Smooth muscle cell (in vitro differentiated cells): ENCODE measurements at regions not wholly inside any gene's neighbourhood (a gene's known extent, or its start where the extent isn't known, plus 50 kb on each side); places are given as distances from the start of the nearest gene placed in this dataset.

ENCODE experiments used
- DNase-seq: peaks from one replicate; lab custom pipeline; 2025; ENCODE audit not compliant: unreplicated experiment; lab: John Stamatoyannopoulos, UW
- H2AFZ ChIP-seq: fragments of 200-600 bp; sonication (generic); 2 replicates; pipeline ENCODE4 v1.6.0; 2016; ENCODE audit warnings: antibody characterized with exemption, low read depth, mild to moderate bottlenecking
- H3F3A ChIP-seq: fragments of 200-600 bp; sonication (generic); 2 replicates; pipeline ENCODE4 v1.6.0; 2017; ENCODE audit warnings: antibody characterized with exemption, low read depth
- H3K27ac ChIP-seq: fragments of 200-600 bp; sonication (generic); 2 replicates; pipeline ENCODE4 v1.5.1; 2016; ENCODE audit warnings: low read depth, mild to moderate bottlenecking
- H3K27me3 ChIP-seq: fragments of 200-600 bp; sonication (generic); 2 replicates; pipeline ENCODE4 v1.6.1; 2016; ENCODE audit warnings: low read depth, mild to moderate bottlenecking
- H3K36me3 ChIP-seq: fragments of 200-600 bp; sonication (generic); 2 replicates; pipeline ENCODE4 v1.5.1; 2016; ENCODE audit warnings: low read depth
- H3K4me1 ChIP-seq: fragments of 200-600 bp; sonication (generic); 2 replicates; pipeline ENCODE4 v1.5.1; 2016; ENCODE audit warnings: low read depth
- H3K4me2 ChIP-seq: fragments of 200-600 bp; sonication (generic); 2 replicates; pipeline ENCODE4 v1.6.0; 2016; ENCODE audit warnings: mild to moderate bottlenecking
- H3K4me3 ChIP-seq: fragments of 200-600 bp; sonication (generic); 2 replicates; pipeline ENCODE4 v1.5.1; 2016; ENCODE audit warnings: mild to moderate bottlenecking
- H3K79me2 ChIP-seq: fragments of 200-600 bp; sonication (generic); 2 replicates; pipeline ENCODE4 v1.6.0; 2016; ENCODE audit warnings: low read depth, mild to moderate bottlenecking
- H3K9ac ChIP-seq: fragments of 200-600 bp; sonication (generic); 2 replicates; pipeline ENCODE4 v1.6.0; 2016; ENCODE audit warnings: low read depth
- H3K9me3 ChIP-seq: fragments of 200-600 bp; sonication (generic); replicated peaks from 2 replicates; pipeline ENCODE4 v1.5.1; 2016; ENCODE audit warnings: low read depth
- H4K20me1 ChIP-seq: fragments of 200-600 bp; sonication (generic); 2 replicates; pipeline ENCODE4 v1.6.0; 2016; ENCODE audit warnings: low read depth
- WGBS: methylation state at CpG from one replicate; pipeline ENCODE4 v1.1.7; 2016; ENCODE audit warnings: low lambda C conversion rate; 5-methylcytosine and 5-hydroxymethylcytosine counted together
- TF ChIP-seq, protein P1 (sequence below): fragments of 200-600 bp; sonication (generic); IDR thresholded peaks from 2 replicates; pipeline ENCODE4 v1.5.1; 2017; ENCODE audit warnings: borderline replicate concordance, mild to moderate bottlenecking, antibody characterized with exemption; ENCODE audit not compliant: insufficient read depth, poor library complexity, severe bottlenecking

DNA sequence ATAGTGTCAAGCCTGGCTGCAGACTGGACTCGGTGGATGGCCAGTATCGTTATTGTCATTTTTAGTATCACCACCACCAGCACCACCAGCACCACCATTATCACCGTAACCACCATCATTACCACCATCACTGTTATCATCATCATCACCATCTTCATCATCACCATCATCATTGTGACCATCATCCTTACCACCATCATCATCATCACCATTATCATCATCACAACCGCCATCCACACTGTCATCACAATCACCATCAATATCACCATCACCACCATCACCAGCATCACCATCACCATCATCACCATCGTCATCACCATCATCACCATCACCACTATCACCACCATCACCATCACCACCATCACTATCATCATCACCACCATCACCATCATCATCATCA is 65.6 kb downstream of the FOXL3 start:
- Histone ChIP-seq H2AFZ (no peak overlapping the region), H3K4me3 (no peak overlapping the region), H3K4me1 (no peaks in the 10 kb centered on the region), H3F3A (no peaks in the 10 kb centered on the region), H3K9ac (no peak overlapping the region), H3K4me2 (no peak overlapping the region), H3K27ac (no peak overlapping the region), H3K9me3 (no peaks in the 10 kb centered on the region), H4K20me1 (no peaks in the 10 kb centered on the region), H3K79me2 (no peaks in the 10 kb centered on the region), H3K27me3 (no peaks in the 10 kb centered on the region), H3K36me3 (no peaks in the 10 kb centered on the region)
- WGBS, result 97% methylated on average over 5 of the region's 5 CpGs
- no peak for DNase-seq
- TF ChIP-seq, protein P1, sequence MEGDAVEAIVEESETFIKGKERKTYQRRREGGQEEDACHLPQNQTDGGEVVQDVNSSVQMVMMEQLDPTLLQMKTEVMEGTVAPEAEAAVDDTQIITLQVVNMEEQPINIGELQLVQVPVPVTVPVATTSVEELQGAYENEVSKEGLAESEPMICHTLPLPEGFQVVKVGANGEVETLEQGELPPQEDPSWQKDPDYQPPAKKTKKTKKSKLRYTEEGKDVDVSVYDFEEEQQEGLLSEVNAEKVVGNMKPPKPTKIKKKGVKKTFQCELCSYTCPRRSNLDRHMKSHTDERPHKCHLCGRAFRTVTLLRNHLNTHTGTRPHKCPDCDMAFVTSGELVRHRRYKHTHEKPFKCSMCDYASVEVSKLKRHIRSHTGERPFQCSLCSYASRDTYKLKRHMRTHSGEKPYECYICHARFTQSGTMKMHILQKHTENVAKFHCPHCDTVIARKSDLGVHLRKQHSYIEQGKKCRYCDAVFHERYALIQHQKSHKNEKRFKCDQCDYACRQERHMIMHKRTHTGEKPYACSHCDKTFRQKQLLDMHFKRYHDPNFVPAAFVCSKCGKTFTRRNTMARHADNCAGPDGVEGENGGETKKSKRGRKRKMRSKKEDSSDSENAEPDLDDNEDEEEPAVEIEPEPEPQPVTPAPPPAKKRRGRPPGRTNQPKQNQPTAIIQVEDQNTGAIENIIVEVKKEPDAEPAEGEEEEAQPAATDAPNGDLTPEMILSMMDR, result no peak

DNA sequence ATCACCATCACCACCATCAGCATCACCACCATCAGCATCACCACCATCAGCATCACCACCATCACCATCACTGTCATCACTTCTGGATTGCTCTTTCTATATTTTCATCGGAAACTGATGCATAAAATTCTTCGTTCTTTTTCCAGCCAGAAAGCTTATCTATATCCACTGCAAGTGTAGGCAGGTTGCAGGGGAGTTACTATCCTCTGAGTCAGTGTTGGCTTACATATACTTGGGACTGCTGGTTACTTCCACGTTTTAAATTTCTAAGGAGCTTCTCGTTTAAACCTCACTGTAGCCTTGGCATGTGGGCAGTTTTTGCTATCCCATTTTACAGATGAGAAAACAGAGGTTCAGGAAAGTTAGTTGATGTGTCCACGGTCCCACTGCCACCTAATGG is 66.1 kb downstream of the FOXL3 start:
- Histone ChIP-seq H3K79me2 (no peaks in the 10 kb centered on the region), H3K4me3 (no peak overlapping the region)
- 67% methylated on average over 5 of the region's 5 CpGs for whole genome bisulfite sequencing

DNA sequence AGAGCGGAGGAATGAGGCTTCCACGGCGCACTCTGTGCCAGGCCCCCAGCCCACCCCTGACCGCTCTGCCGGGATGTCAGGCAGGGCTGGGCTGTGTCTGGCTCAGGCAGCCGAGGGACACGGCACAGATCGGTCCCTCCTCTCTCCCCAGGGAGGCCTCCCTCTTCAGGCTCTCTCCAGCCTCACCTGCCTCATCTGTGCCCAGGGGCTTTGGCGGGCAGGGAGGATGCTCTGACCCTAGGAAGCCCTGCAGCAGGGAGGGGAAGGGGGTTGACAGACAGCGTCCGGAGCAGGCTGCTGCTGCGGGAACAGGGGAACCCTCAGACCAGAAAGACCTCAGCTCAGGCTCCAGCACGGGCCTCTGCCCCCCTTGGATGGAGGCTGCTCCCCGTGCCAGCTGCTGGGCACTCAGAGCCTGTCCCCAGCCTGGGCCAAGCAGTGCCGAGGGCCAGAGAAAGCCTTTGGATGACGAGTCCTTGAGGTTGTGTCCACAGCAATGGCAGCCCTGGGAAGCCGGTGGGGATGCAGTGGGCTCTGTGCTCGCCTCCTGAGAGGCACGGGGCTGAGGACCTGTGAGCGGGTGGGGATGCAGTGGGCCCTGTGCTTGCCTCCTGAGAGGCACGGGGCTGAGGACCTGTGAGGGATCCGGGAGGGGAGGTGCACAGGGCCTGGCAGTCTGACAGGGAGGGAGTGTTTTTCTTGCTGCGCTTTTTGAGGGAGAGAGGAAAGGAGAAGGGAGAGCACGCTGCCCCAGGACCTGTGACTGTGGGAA is 66.9 kb downstream of the FOXL3 start:
- Histone ChIP-seq H3K4me1 (no peaks in the 10 kb centered on the region), H3K36me3 (no peaks in the 10 kb centered on the region), H3F3A (no peaks in the 10 kb centered on the region), H3K27me3 (no peaks in the 10 kb centered on the region), H2AFZ (no peak overlapping the region), H3K4me3 (no peak overlapping the region), H3K9ac (no peak overlapping the region), H3K27ac (no peak overlapping the region), H3K9me3 (no peaks in the 10 kb centered on the region), H3K79me2 (no peaks in the 10 kb centered on the region), H4K20me1 (no peaks in the 10 kb centered on the region), H3K4me2 (no peak overlapping the region)
- WGBS, result 82% methylated on average over 24 of the region's 24 CpGs
- TF ChIP-seq, protein P1, result no peak
- no peak for DNase-seq

More for the DNA sequence above, 66.1 kb downstream of the FOXL3 start:
- Histone ChIP-seq H3K36me3 (no peaks in the 10 kb centered on the region), H4K20me1 (no peaks in the 10 kb centered on the region), H3K9ac (no peak overlapping the region), H3K4me1 (no peaks in the 10 kb centered on the region), H3K9me3 (no peaks in the 10 kb centered on the region), H2AFZ (no peak overlapping the region), H3K27ac (no peak overlapping the region), H3K27me3 (no peaks in the 10 kb centered on the region), H3K4me2 (no peak overlapping the region), H3F3A (no peaks in the 10 kb centered on the region)
- TF ChIP-seq, protein P1, result no peak
- no peak for DNase-seq
